Mesendoderm (in vitro differentiated cells): ENCODE measurements at regions not wholly inside any gene's neighbourhood (a gene's known extent, or its start where the extent isn't known, plus 50 kb on each side); places are given as distances from the start of the nearest gene placed in this dataset.
"Not testable (repeated sequence)": the region's sequence is repeated elsewhere in the genome, so short reads cannot be mapped to it uniquely, and the experiment has no call there.

ENCODE experiments used
- DNase-seq: peaks from one replicate; pipeline ENCODE4 v3.0.0; 2013
- H2AK5ac ChIP-seq: 2 replicates; pipeline ENCODE4 v1.6.1; 2013; ENCODE audit warnings: low read length, inconsistent platforms
- H2BK120ac ChIP-seq: 2 replicates; pipeline ENCODE4 v1.6.1; 2013; ENCODE audit warnings: low read depth, mild to moderate bottlenecking, low read length, moderate library complexity, mixed read lengths
- H2BK15ac ChIP-seq: replicated peaks from 2 replicates; pipeline ENCODE4 v1.6.1; 2013; ENCODE audit warnings: low read depth, mild to moderate bottlenecking, moderate library complexity
- H2BK5ac ChIP-seq: 2 replicates; pipeline ENCODE4 v1.6.1; 2013; ENCODE audit warnings: low read length, inconsistent platforms
- H3K18ac ChIP-seq: 2 replicates; pipeline ENCODE4 v1.6.1; 2013; ENCODE audit warnings: mild to moderate bottlenecking, low read length, mixed read lengths
- H3K23ac ChIP-seq: one replicate; pipeline ENCODE4 v1.6.1; 2013; ENCODE audit warnings: low read length
- H3K27ac ChIP-seq: 2 replicates; pipeline ENCODE4 v1.5.1; 2013; ENCODE audit warnings: low read depth, mild to moderate bottlenecking, inconsistent platforms, low read length, moderate library complexity
- H3K27me3 ChIP-seq: 2 replicates; pipeline ENCODE4 v1.6.1; 2013; ENCODE audit warnings: low read length, control low read depth, mild to moderate bottlenecking, inconsistent platforms; ENCODE audit not compliant: insufficient read depth, poor library complexity
- H3K36me3 ChIP-seq: 2 replicates; pipeline ENCODE4 v1.6.1; 2013; ENCODE audit warnings: low read length, inconsistent platforms; ENCODE audit not compliant: control insufficient read depth, insufficient read depth
- H3K4ac ChIP-seq: one replicate; pipeline ENCODE4 v1.6.1; 2013; ENCODE audit warnings: low read depth, mild to moderate bottlenecking, low read length, moderate library complexity
- H3K4me1 ChIP-seq: 2 replicates; pipeline ENCODE4 v1.6.1; 2013; ENCODE audit warnings: low read depth, low read length, inconsistent platforms; ENCODE audit not compliant: control insufficient read depth
- H3K4me2 ChIP-seq: 2 replicates; pipeline ENCODE4 v1.6.1; 2013; ENCODE audit warnings: low read length
- H3K4me3 ChIP-seq: 2 replicates; pipeline ENCODE4 v1.5.1; 2013; ENCODE audit warnings: mild to moderate bottlenecking, low read length
- H3K56ac ChIP-seq: one replicate; pipeline ENCODE4 v1.6.1; 2013; ENCODE audit warnings: low read length
- H3K79me1 ChIP-seq: 2 replicates; pipeline ENCODE4 v1.6.1; 2013; ENCODE audit warnings: low read length, inconsistent platforms
- H3K79me2 ChIP-seq: 2 replicates; pipeline ENCODE4 v1.6.1; 2013; ENCODE audit warnings: mild to moderate bottlenecking, low read length; ENCODE audit not compliant: control insufficient read depth, insufficient read depth
- H3K9ac ChIP-seq: 2 replicates; pipeline ENCODE4 v1.6.1; 2013; ENCODE audit warnings: low read length, inconsistent platforms
- H4K5ac ChIP-seq: one replicate; pipeline ENCODE4 v1.6.1; 2013; ENCODE audit warnings: low read length
- H4K8ac ChIP-seq: one replicate; pipeline ENCODE4 v1.6.1; 2013; ENCODE audit warnings: low read depth, mild to moderate bottlenecking, control low read depth, low read length, moderate library complexity
- WGBS: extraction: QIAGEN DNeasy Blood & Tissue Kit; methylation state at CpG from one replicate; pipeline ENCODE4 v1.1.7; 2013; ENCODE audit warnings: low lambda C conversion rate, missing lambda C conversion rate; ENCODE audit not compliant: insufficient coverage; ENCODE audit errors: extremely low coverage; 5-methylcytosine and 5-hydroxymethylcytosine counted together

- no peak overlapping the region for H3K27ac ChIP-seq
- H2BK15ac ChIP-seq = no peak overlapping the region
- H4K5ac ChIP-seq = no peak overlapping the region
- no peaks in the 10 kb centered on the region for H3K79me1 ChIP-seq
- no peak overlapping the region for H3K4me3 ChIP-seq
- no peak overlapping the region for H3K56ac ChIP-seq
- no peak overlapping the region for H4K8ac ChIP-seq
- H3K27me3 ChIP-seq = no peaks in the 10 kb centered on the region
- H2BK5ac ChIP-seq = no peak overlapping the region
- WGBS = no CpG with 5 or more reads among the region's 6 CpGs
- H3K36me3 ChIP-seq = no peaks in the 10 kb centered on the region
- H3K4me1 ChIP-seq = peaks cover 4% of the 10 kb centered on the region
- H3K4ac ChIP-seq = no peak overlapping the region
- DNase-seq = no peak
- no peak overlapping the region for H3K9ac ChIP-seq
- H3K4me2 ChIP-seq = no peak overlapping the region
- no peak overlapping the region for H3K23ac ChIP-seq
- no peaks in the 10 kb centered on the region for H3K79me2 ChIP-seq
- H3K18ac ChIP-seq = no peak overlapping the region
- no peak overlapping the region for H2BK120ac ChIP-seq
- H2AK5ac ChIP-seq = peak overlapping the region; percentile 30
These were observed 100.7 kb downstream of the SLC16A1 start for GRCh38 chr1:112855152-112855828.

- not testable (repeated sequence) for H3K27ac ChIP-seq
These were observed 101.5 kb downstream of the SLC16A1 start for GRCh38 chr1:112854368-112854984.

GRCh38 chr1:112853915-112854314 is 102.1 kb downstream of the SLC16A1 start:
- H3K4me2 ChIP-seq, H3K36me3 ChIP-seq, H2BK15ac ChIP-seq, H4K5ac ChIP-seq, H3K9ac ChIP-seq, H3K18ac ChIP-seq, H3K27me3 ChIP-seq, DNase-seq, H3K4me3 ChIP-seq, H3K4ac ChIP-seq, H3K56ac ChIP-seq, H3K79me1 ChIP-seq, H2BK120ac ChIP-seq, H3K27ac ChIP-seq, H4K8ac ChIP-seq, H2AK5ac ChIP-seq, H3K79me2 ChIP-seq, H3K4me1 ChIP-seq, H3K23ac ChIP-seq, H2BK5ac ChIP-seq: not testable (repeated sequence)
- WGBS = no CpG with 5 or more reads among the region's 8 CpGs

More at GRCh38 chr1:112854368-112854984, 101.5 kb downstream of the SLC16A1 start:
- not testable (repeated sequence) for DNase-seq, H3K36me3 ChIP-seq, H2BK5ac ChIP-seq, H3K56ac ChIP-seq, H2BK120ac ChIP-seq, H3K4me3 ChIP-seq, H3K79me1 ChIP-seq, H3K4me1 ChIP-seq, H4K5ac ChIP-seq, H2AK5ac ChIP-seq, H3K79me2 ChIP-seq, H3K27me3 ChIP-seq, H3K23ac ChIP-seq, H2BK15ac ChIP-seq, H3K9ac ChIP-seq, H3K4me2 ChIP-seq, H3K18ac ChIP-seq, H4K8ac ChIP-seq, H3K4ac ChIP-seq
- no CpG with 5 or more reads among the region's 45 CpGs for WGBS

GRCh38 chr1:112852934-112853333 is 103.1 kb downstream of the SLC16A1 start:
- no peak overlapping the region for H3K18ac ChIP-seq
- H2BK120ac ChIP-seq = no peak overlapping the region
- no peak overlapping the region for H2BK15ac ChIP-seq
- DNase-seq = peak; percentile 23
- H3K27ac ChIP-seq = no peak overlapping the region
- no peak overlapping the region for H4K5ac ChIP-seq
- no peak overlapping the region for H3K56ac ChIP-seq
- no peaks in the 10 kb centered on the region for H3K79me2 ChIP-seq
- no peak overlapping the region for H2AK5ac ChIP-seq
- no peak overlapping the region for H3K9ac ChIP-seq
- no peak overlapping the region for H3K4ac ChIP-seq
- no peak overlapping the region for H3K4me2 ChIP-seq
- H3K4me3 ChIP-seq = no peak overlapping the region
- no CpG with 5 or more reads among the region's 2 CpGs for WGBS
- H4K8ac ChIP-seq = no peak overlapping the region
- H2BK5ac ChIP-seq = no peak overlapping the region
- H3K27me3 ChIP-seq = no peaks in the 10 kb centered on the region
- H3K36me3 ChIP-seq = no peaks in the 10 kb centered on the region
- peaks cover 4% of the 10 kb centered on the region for H3K4me1 ChIP-seq
- H3K23ac ChIP-seq = no peak overlapping the region
- H3K79me1 ChIP-seq = no peaks in the 10 kb centered on the region

- H4K5ac ChIP-seq = no peak overlapping the region
- no CpG with 5 or more reads among the region's 10 CpGs for WGBS
- H4K8ac ChIP-seq = no peak overlapping the region
- DNase-seq = no peak
- no peak overlapping the region for H3K23ac ChIP-seq
- H2BK120ac ChIP-seq = no peak overlapping the region
- no peak overlapping the region for H3K4me2 ChIP-seq
- H2BK15ac ChIP-seq = peak overlapping the region; percentile 13
- no peaks in the 10 kb centered on the region for H3K36me3 ChIP-seq
- no peak overlapping the region for H3K27ac ChIP-seq
- H3K4ac ChIP-seq = no peak overlapping the region
- no peak overlapping the region for H2BK5ac ChIP-seq
- H2AK5ac ChIP-seq = no peak overlapping the region
- no peak overlapping the region for H3K4me3 ChIP-seq
- H3K56ac ChIP-seq = no peak overlapping the region
- no peaks in the 10 kb centered on the region for H3K79me1 ChIP-seq
- no peaks in the 10 kb centered on the region for H3K27me3 ChIP-seq
- no peak overlapping the region for H3K18ac ChIP-seq
- no peaks in the 10 kb centered on the region for H3K79me2 ChIP-seq
- H3K9ac ChIP-seq = no peak overlapping the region
- peaks cover 4% of the 10 kb centered on the region for H3K4me1 ChIP-seq
These were observed 103.7 kb downstream of the SLC16A1 start for GRCh38 chr1:112852276-112852675.
